Right lobe of liver (tissue), 4 donors: ENCODE measurements at regions not wholly inside any gene's neighbourhood (a gene's known extent, or its start where the extent isn't known, plus 50 kb on each side); places are given as distances from the start of the nearest gene placed in this dataset.

ENCODE experiments used
- POLR2A ChIP-seq: fragments of 450-650 bp; IDR thresholded peaks from one replicate; pipeline ENCODE4 v1.6.1; 2017; ENCODE audit warnings: antibody characterized with exemption, mild to moderate bottlenecking
- TF ChIP-seq, protein P1 (sequence below), 4 donors: fragments of 200-600 bp in 3 of 4; fragments of 450-650 bp in 1 of 4; IDR thresholded peaks; one replicate each; pipeline versions ENCODE4 v1.5.1 to v1.8.0; 2016 to 2022; ENCODE audit warnings: antibody characterized with exemption in 4 of 4, mild to moderate bottlenecking in 2 of 4
- donor health status: DM: no; HTN: no; CAD: no.
- donor health status: DM: no; HTN: no; CAD: no.
- donor health status: DM: no; HTN: yes; CAD: no.

DNA sequence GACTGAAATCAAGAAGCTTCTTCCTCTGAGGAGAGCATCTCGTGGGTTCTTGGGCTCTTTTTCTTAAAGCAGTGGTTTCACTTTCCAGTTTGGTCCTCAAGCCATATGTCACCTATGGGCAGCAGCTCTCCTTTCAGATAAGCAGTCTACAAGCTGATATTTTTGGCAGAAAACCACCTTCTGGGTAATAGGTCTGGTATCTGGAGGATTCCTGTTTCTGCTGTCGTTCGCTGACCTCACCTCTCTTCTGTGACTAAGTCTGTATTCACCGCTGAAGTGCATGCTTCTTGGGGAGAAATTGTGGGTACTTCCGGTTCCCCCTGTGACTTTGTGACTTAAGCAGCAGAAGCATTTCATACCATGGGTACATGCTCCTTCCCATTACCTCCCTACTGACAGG, 193.6 kb downstream of the EDN1 start:
- TF ChIP-seq, protein P1, sequence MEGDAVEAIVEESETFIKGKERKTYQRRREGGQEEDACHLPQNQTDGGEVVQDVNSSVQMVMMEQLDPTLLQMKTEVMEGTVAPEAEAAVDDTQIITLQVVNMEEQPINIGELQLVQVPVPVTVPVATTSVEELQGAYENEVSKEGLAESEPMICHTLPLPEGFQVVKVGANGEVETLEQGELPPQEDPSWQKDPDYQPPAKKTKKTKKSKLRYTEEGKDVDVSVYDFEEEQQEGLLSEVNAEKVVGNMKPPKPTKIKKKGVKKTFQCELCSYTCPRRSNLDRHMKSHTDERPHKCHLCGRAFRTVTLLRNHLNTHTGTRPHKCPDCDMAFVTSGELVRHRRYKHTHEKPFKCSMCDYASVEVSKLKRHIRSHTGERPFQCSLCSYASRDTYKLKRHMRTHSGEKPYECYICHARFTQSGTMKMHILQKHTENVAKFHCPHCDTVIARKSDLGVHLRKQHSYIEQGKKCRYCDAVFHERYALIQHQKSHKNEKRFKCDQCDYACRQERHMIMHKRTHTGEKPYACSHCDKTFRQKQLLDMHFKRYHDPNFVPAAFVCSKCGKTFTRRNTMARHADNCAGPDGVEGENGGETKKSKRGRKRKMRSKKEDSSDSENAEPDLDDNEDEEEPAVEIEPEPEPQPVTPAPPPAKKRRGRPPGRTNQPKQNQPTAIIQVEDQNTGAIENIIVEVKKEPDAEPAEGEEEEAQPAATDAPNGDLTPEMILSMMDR (IDR thresholded peaks at IDR 0.05) = no peak
- TF ChIP-seq POLR2A = no peak
